ENCODE measurements at regions not wholly inside any gene's neighbourhood (a gene's known extent, or its start where the extent isn't known, plus 50 kb on each side); places are given as distances from the start of the nearest gene placed in this dataset.

DNA sequence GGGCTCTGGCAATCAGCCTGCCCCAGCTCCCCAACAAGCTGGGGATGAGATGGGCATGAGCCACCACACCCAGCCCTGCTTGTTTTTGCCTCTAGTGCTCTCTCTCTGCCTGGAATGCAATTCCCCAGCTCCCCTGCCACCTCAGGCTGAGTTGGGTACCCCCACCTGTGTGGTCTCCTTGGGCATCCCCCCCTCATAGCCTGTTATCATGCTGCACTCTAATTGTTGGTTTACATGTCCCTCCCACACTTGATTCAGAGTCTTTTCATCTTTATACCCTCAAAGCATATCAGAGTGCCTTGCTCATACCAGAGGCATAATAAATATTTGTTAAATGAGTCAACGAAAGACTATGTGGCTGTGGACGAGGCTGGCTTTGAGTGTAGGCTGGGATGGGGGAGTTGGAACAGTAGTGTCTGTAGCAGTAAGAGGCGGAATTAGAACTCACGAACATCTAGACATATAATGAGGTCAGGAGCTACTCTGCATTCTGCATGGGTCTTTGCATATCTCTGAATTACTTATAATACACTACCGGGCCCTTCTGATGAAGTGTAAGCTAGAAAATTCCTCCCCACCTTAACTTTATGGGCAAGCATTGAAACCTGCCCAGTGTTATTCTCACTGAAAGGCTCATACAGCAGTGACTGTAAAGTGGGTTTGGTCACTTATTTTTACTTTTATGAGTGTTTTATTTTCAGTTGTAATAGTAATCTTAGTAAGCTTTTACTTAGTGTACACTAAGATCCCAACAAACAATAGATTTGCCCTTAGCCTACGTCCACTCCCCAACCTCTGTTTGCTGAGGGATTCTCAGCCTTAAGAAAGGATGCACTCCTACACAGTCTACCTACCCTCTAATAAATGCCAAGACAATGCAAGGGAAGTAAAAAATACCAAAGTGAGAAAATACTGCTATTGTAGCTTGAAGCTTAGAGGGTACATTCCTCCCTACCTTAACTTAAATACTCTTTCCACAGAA is 58.7 kb downstream of the EDN1 start:
- H3K9ac ChIP-seq (ENCODE audit: low read length) = no peak overlapping the region
- H4K20me1 ChIP-seq (ENCODE audit: insufficient read depth, low read length) = no peaks in the 10 kb centered on the region
- TF ChIP-seq EZH2phosphoT487 (IDR thresholded peaks at IDR 0.05; ENCODE audit: low read depth) (no peak), CTCF (IDR thresholded peaks at IDR 0.05; ENCODE audit: low read depth, low read length) (no peak)
- H3K9me3 ChIP-seq (ENCODE audit: insufficient read depth, low read length) = no peaks in the 10 kb centered on the region
- peaks cover 18% of the 10 kb centered on the region for H3K4me1 ChIP-seq (ENCODE audit: low read length)
- no peak overlapping the region for H3K4me2 ChIP-seq (ENCODE audit: low read length)
- H3K27me3 ChIP-seq (ENCODE audit: low read depth, low read length) = peaks cover 2% of the 10 kb centered on the region
- no peak overlapping the region for H3K27ac ChIP-seq (ENCODE audit: low read length)
- H3K36me3 ChIP-seq (replicated peaks; ENCODE audit: low read depth, low read length) = no peaks in the 10 kb centered on the region
- no peaks in the 10 kb centered on the region for H3K79me2 ChIP-seq (ENCODE audit: low read length)
- no peak overlapping the region for H2AFZ ChIP-seq (ENCODE audit: low read depth, low read length)
- H3K4me3 ChIP-seq (ENCODE audit: low read length) = no peak overlapping the region

DNA sequence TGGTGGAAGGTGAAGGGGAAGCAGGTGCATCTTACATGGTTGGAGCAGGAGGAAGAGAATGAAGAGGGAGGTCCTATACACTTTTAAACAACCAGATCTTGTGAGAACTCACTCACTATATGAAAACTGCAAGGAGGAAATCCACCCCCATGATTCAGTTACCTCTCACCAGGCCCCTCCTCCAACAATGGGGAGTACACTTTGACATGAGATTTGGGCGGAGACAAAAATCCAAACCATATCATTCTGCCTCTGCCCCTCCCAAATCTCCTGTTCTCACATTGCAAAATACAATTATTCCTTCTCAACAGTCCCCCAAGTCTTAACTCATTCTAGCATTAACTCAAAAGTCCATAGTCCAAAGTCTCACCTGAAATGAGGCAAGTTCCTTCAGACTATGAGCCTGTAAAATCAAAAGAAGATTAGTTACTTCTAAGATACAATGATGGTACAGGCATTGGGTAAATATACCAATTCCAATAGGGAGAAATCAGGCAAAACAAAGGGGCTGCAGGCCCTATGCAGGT is 60.5 kb downstream of the EDN1 start:
- H3K27ac ChIP-seq (ENCODE audit: low read length) = no peak overlapping the region
- no peak for TF ChIP-seq CTCF (IDR thresholded peaks at IDR 0.05; ENCODE audit: low read depth, low read length)
- no peak for TF ChIP-seq EZH2phosphoT487 (IDR thresholded peaks at IDR 0.05; ENCODE audit: low read depth)

GRCh38 chr6:12351672-12352071 is 61.5 kb downstream of the EDN1 start:
- no peaks in the 10 kb centered on the region for H3K9me3 ChIP-seq (ENCODE audit: insufficient read depth, low read length)
- no peak overlapping the region for H3K27ac ChIP-seq (ENCODE audit: low read length)
- H3K4me1 ChIP-seq (ENCODE audit: low read length) = peaks cover 23% of the 10 kb centered on the region
- H3K27me3 ChIP-seq (ENCODE audit: low read depth, low read length) = peaks cover 4% of the 10 kb centered on the region; the same call in 1 of the 2 replicates
- no peak overlapping the region for H3K4me3 ChIP-seq (ENCODE audit: low read length)
- no peak overlapping the region for H2AFZ ChIP-seq (ENCODE audit: low read depth, low read length)
- H3K79me2 ChIP-seq (ENCODE audit: low read length) = no peaks in the 10 kb centered on the region
- no peaks in the 10 kb centered on the region for H3K36me3 ChIP-seq (replicated peaks; ENCODE audit: low read depth, low read length)
- H3K4me2 ChIP-seq (ENCODE audit: low read length) = no peak overlapping the region
- no peaks in the 10 kb centered on the region for H4K20me1 ChIP-seq (ENCODE audit: insufficient read depth, low read length)
- no peak for TF ChIP-seq CTCF (IDR thresholded peaks at IDR 0.05; ENCODE audit: low read depth, low read length)
- no peak for TF ChIP-seq EZH2phosphoT487 (IDR thresholded peaks at IDR 0.05; ENCODE audit: low read depth)
- H3K9ac ChIP-seq (ENCODE audit: low read length) = no peak overlapping the region

More for the DNA sequence above, 60.5 kb downstream of the EDN1 start:
- Histone ChIP-seq H3K4me2 (ENCODE audit: low read length) (no peak overlapping the region), H3K27me3 (ENCODE audit: low read depth, low read length) (peaks cover 2% of the 10 kb centered on the region; the same call in 1 of the 2 replicates), H4K20me1 (ENCODE audit: insufficient read depth, low read length) (no peaks in the 10 kb centered on the region), H3K9ac (ENCODE audit: low read length) (no peak overlapping the region), H3K79me2 (ENCODE audit: low read length) (no peaks in the 10 kb centered on the region), H3K9me3 (ENCODE audit: insufficient read depth, low read length) (no peaks in the 10 kb centered on the region), H3K4me1 (ENCODE audit: low read length) (peaks cover 18% of the 10 kb centered on the region), H3K36me3 (replicated peaks; ENCODE audit: low read depth, low read length) (no peaks in the 10 kb centered on the region), H3K4me3 (ENCODE audit: low read length) (no peak overlapping the region), H2AFZ (ENCODE audit: low read depth, low read length) (no peak overlapping the region)

- Histone ChIP-seq H3K27me3 (ENCODE audit: low read depth, low read length) (peaks cover 4% of the 10 kb centered on the region; the same call in 1 of the 2 replicates), H3K4me3 (ENCODE audit: low read length) (no peak overlapping the region), H3K36me3 (replicated peaks; ENCODE audit: low read depth, low read length) (no peaks in the 10 kb centered on the region), H4K20me1 (ENCODE audit: insufficient read depth, low read length) (no peaks in the 10 kb centered on the region), H3K4me1 (ENCODE audit: low read length) (peaks cover 39% of the 10 kb centered on the region), H3K79me2 (ENCODE audit: low read length) (no peaks in the 10 kb centered on the region), H3K9me3 (ENCODE audit: insufficient read depth, low read length) (no peaks in the 10 kb centered on the region), H2AFZ (ENCODE audit: low read depth, low read length) (no peak overlapping the region), H3K27ac (ENCODE audit: low read length) (no peak overlapping the region), H3K9ac (ENCODE audit: low read length) (no peak overlapping the region), H3K4me2 (ENCODE audit: low read length) (no peak overlapping the region)
- TF ChIP-seq CTCF (IDR thresholded peaks at IDR 0.05; ENCODE audit: low read depth, low read length) = no peak
Observed at GRCh38 chr6:12353731-12354130, 63.6 kb downstream of the EDN1 start.
